ENCODE measurements at regions not wholly inside any gene's neighbourhood (a gene's known extent, or its start where the extent isn't known, plus 50 kb on each side); places are given as distances from the start of the nearest gene placed in this dataset.

DNA sequence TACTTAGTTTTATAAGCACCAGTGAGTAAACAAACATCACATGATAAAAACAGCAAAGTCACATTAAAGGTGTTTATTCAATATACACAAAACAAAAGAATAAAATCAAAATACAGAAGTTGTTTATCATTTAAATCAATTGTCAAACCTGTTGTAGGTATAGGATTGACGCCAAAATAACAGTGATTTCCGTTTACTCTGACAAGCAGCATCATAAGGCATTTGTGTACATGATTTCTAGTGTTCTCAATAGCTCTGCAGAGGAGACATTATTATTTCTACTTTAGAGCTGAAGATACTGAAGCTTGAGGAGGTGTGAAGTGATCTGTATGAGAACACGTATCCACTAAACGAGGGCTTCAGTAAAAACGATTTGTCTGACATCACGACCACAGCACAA, 171.9 kb downstream of the CCDC59 start:
- TF ChIP-seq, protein P1, sequence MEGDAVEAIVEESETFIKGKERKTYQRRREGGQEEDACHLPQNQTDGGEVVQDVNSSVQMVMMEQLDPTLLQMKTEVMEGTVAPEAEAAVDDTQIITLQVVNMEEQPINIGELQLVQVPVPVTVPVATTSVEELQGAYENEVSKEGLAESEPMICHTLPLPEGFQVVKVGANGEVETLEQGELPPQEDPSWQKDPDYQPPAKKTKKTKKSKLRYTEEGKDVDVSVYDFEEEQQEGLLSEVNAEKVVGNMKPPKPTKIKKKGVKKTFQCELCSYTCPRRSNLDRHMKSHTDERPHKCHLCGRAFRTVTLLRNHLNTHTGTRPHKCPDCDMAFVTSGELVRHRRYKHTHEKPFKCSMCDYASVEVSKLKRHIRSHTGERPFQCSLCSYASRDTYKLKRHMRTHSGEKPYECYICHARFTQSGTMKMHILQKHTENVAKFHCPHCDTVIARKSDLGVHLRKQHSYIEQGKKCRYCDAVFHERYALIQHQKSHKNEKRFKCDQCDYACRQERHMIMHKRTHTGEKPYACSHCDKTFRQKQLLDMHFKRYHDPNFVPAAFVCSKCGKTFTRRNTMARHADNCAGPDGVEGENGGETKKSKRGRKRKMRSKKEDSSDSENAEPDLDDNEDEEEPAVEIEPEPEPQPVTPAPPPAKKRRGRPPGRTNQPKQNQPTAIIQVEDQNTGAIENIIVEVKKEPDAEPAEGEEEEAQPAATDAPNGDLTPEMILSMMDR (conservative IDR thresholded peaks at IDR 0.05) = no peak
- TF ChIP-seq ZFX (IDR thresholded peaks at IDR 0.05) = no peak

Data from C4-2B (cell line).